ENCODE measurements at regions not wholly inside any gene's neighbourhood (a gene's known extent, or its start where the extent isn't known, plus 50 kb on each side); places are given as distances from the start of the nearest gene placed in this dataset.

GRCh38 chr5:173705512-173706044 is 89.1 kb upstream of the BOD1 start:
- TF ChIP-seq KLF1 (tag; IDR thresholded peaks at IDR 0.05), result no peak
- TF ChIP-seq CTCF (IDR thresholded peaks at IDR 0.05 in 2 of 3, conservative IDR thresholded peaks at IDR 0.05 in 1 of 3; ENCODE audit: insufficient read depth in 2 of 3, low read depth in 1 of 3, low read length in 3 of 3), result no peak
- no peak for TF ChIP-seq CCNT2 (IDR thresholded peaks at IDR 0.05; ENCODE audit: borderline replicate concordance, extremely low read depth, insufficient read length, low read depth, low read length)
- TF ChIP-seq IRF1 (CRISPR knock-in tag; IDR thresholded peaks at IDR 0.05; ENCODE audit: borderline replicate concordance), result no peak
- TF ChIP-seq NR2C1 (IDR thresholded peaks at IDR 0.05), result no peak
- TF ChIP-seq NR2C1 (tag; IDR thresholded peaks at IDR 0.05), result no peak
- no peak for TF ChIP-seq MECOM (CRISPR knock-in tag; IDR thresholded peaks at IDR 0.05)
- TF ChIP-seq ZNF668 (CRISPR knock-in tag; IDR thresholded peaks at IDR 0.05), result no peak
- no peak for TF ChIP-seq TEAD4 (IDR thresholded peaks at IDR 0.05; ENCODE audit: low read length)
- TF ChIP-seq TEAD4 (CRISPR knock-in tag; IDR thresholded peaks at IDR 0.05; ENCODE audit: borderline replicate concordance), result no peak
- no peak for TF ChIP-seq CEBPB (tag; IDR thresholded peaks at IDR 0.05)
- TF ChIP-seq RNF2 (IDR thresholded peaks at IDR 0.05), result no peak

Data from K562 (cell line).